NCI-H1092 treated with DMSO at 0.1 percent for 48 hours (cell line): ENCODE measurements at regions not wholly inside any gene's neighbourhood (a gene's known extent, or its start where the extent isn't known, plus 50 kb on each side); places are given as distances from the start of the nearest gene placed in this dataset.
"Not testable (repeated sequence)": the region's sequence is repeated elsewhere in the genome, so short reads cannot be mapped to it uniquely, and the experiment has no call there.

Source experiments
- DNase-seq: peaks from one replicate; lab custom pipeline; 2025; lab: John Stamatoyannopoulos, UW

DNA sequence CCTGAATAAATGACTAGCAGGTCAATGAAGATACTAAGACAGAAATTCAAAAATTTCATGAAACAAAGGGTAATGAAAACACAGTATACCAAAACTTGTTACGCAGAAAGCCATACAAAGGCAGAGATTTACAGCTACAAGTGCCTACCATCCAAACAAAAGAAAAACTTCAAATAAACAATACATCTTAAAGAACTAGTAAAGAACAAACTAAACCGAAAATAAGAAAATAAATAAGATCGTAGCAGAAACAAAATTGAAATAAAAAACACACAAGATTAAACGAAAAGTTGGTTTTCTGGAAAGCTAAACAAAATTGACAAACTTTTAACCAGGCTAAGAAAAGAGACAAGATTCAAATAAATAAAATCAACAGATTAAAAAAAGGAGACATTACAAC is 51.5 kb downstream of the VPREB1 start:
- not testable (repeated sequence) for DNase-seq

DNA sequence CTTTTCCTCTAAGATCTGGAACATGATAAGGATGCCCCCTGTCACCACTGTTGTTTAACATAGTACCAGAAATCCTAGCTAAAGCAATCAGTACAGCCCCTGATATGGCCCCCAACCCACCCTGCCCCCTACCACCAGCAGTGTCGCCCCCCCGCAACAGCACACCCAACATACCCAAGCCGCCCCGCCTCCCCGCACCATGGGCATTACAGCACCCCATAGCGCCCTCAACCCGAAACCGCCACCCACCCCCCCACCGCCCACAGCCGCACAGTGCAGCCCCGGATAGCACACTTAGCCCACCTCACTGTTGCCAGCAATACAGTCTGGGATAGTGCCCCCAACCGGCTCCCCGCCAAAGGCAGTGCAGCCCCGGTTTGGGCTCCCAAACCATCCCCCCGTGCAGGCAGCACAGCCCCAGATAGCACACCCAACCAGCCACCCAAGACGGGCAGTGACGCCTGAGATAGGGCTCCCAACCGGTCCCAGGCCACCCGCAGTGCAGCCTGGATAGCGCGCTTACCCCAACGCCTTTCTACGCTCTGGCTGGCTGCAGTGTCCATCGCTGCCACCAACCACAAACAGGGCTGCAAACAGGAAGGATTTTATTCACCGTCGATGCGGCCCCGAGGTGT is 52.7 kb downstream of the VPREB1 start:
- not testable (repeated sequence) for DNase-seq

DNA sequence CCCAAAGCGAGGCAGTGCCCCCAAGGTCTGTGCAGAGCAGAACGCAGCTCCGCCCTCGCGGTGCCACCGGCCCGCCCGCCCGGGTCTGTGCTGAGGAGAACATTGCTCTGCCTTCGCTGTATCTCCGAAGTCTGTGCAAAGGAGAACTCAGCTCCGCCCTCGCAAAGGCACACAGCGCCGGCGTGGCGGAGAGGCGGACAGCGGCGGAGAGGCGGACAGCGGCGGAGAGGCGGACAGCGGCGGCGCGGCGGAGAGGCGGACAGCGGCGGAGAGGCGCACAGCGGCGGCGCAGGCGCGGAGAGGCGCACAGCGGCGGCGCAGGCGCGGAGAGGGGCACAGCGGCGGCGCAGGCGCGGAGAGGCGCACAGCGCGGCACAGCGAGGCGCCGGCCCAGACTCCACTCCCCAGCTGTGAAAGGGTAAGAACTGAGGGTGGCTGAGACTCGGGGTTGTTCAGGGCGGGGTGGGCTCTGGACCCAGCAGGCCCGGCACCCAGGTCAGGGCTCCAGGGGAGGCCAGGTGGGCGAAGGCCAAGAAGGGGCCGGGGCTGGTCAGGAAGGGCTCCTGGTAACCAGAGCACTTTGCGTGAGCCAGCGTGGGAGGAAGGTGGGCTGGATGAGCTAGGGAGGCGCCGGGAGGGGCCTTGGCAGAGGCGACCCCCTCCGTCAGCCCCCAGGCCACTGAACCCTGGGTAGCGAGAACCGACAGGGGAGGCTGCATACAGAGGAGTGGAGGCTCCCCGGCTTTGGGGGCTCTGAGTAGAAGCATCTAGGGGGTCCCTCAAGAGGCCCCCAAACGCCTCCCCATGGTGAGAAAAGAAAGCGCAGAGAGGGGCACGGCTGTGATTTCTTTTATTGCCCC is 53.4 kb downstream of the VPREB1 start:
- peak; percentile 70 for DNase-seq

- DNase-seq: not testable (repeated sequence)
These were observed 54.0 kb downstream of the VPREB1 start for GRCh38 chr22:22298654-22299009.

DNA sequence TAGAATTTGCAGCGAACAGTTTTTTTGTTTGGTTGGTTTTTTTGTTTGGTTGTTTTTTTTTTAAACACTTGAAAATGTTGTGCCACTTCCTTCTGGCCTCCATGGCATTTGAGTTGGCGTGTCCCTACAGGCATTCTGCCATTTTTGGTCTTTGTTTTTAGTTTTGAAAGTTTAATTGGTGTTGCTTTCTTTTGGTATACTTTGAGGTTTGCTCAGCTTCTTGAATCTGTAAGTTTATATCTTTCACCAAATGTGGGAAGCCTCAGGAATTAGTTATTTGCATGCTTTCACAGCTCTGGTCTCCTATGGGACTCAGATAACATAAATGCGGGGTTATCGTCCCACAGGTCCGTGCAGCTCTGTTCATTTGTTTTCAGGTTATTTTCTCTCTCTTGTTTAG is 55.9 kb downstream of the VPREB1 start:
- DNase-seq: not testable (repeated sequence)

- not testable (repeated sequence) for DNase-seq
These were observed 56.4 kb downstream of the VPREB1 start for GRCh38 chr22:22300946-22301345.

DNA sequence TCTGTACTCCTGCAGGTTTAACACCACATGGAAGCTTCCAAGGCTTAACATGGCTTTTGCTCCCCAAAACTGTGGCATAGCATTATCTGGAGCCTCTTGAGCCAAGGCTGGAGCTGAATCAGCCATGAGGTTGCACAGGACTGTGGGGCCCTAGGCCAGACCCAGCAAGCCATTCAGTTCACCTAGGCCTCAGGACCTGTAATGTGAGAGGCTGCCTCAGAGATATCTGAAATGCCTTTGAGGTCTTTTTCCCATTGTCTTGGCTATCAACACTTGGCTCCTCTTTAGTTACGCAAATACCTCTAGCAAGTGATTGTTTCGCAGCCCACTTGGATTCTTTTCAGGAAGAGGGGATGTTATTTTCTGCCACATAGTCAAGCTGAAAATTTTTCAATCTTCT is 72.0 kb downstream of the VPREB1 start:
- no peak for DNase-seq

GRCh38 chr22:22318723-22319465 is 74.3 kb downstream of the VPREB1 start:
- DNase-seq: no peak

GRCh38 chr22:22321743-22322611 is 77.4 kb downstream of the VPREB1 start:
- peak; percentile 54 for DNase-seq

- no peak for DNase-seq
These were observed 78.2 kb downstream of the VPREB1 start for GRCh38 chr22:22322792-22323191.

- DNase-seq: no peak
These were observed 83.1 kb downstream of the VPREB1 start for GRCh38 chr22:22327723-22328122.

- DNase-seq: no peak
These were observed 85.2 kb downstream of the VPREB1 start for GRCh38 chr22:22329792-22330191.

- DNase-seq: not testable (repeated sequence)
These were observed 91.1 kb downstream of the VPREB1 start for GRCh38 chr22:22335640-22336039.

- not testable (repeated sequence) for DNase-seq
These were observed 91.7 kb downstream of the VPREB1 start for GRCh38 chr22:22336333-22336732.

DNA sequence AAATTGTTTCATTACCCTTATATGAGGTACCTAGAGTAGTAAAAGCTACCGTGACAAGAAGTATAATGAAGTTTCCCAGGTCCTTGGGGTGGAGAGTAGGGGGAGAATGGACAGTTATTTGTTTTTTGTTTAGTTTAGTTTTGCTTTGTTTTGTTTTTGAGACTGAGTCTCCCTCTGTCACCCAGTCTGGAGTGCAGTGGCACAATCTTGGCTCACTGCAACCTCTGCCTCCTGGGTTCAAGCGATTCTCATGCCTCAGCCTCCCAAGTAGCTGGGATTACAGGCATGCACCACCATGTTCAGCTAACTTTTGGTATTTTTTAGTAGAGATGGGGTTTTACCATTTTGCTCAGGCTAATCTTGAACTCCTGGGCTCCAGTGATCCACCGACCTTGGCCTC is 94.2 kb downstream of the VPREB1 start:
- DNase-seq: not testable (repeated sequence)

GRCh38 chr22:22341736-22342135 is 97.2 kb downstream of the VPREB1 start:
- DNase-seq: no peak

DNA sequence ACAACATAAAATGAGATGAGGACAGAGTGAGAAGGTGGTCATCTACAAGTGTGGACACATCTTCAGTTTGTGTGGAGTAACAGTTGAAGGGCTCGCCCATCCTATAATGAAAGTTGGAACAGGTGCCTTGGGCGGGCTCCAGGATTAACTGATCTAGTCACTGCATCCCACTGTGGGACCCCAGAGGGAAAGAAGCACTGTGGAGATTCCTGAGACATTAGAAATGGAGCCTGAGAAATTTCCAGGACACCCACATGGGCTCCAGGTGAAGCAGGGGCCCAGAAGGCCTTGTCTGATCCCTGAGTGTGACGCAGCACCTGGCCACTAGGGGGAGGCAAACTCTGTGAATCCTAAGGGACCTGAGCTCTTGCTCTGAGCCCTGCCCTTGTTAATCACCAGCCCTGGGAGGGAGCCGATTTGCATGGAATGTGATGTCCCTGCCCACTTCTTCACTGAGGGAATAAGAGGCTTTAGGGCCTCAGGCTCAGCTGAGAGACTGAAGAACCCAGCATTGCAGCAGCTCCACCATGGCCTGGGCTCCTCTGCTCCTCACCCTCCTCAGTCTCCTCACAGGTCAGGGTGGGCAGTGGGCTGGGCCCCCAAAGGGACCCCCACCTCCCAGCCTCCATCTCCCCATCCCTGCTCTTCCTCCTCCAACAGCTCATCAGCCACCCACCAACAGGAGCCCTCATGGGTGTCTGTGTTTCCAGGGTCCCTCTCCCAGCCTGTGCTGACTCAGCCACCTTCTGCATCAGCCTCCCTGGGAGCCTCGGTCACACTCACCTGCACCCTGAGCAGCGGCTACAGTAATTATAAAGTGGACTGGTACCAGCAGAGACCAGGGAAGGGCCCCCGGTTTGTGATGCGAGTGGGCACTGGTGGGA is 98.4 kb downstream of the VPREB1 start:
- DNase-seq: peak; percentile 15

DNA sequence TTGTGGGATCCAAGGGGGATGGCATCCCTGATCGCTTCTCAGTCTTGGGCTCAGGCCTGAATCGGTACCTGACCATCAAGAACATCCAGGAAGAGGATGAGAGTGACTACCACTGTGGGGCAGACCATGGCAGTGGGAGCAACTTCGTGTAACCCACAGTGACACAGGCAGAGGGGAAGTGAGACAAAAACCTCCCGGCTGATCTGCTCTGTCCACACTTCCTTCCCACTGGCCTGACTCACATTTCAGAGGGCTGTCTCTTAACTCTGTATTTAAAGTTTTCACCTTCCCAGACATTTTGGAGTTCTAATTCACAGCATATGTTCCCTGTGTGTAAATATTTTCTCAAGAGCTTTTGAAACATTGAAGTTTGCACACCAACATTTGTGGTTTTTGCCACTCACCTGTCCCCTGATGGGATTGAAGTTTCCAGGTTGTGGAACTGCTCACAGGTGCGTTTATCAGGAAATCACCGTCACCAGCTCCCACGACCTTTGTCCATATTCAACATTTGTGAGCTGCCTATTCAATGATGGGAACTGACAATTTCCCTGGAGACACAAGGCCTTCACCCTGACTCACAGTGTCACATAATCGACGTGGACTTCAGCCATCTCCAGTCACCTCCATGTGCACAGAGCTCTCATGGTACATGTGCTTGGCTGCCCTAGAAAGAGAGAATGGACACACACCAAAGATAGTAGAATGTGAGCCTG is 99.2 kb downstream of the VPREB1 start:
- no peak for DNase-seq

- DNase-seq: no peak
These were observed 99.8 kb downstream of the VPREB1 start for GRCh38 chr22:22344430-22344829.

DNA sequence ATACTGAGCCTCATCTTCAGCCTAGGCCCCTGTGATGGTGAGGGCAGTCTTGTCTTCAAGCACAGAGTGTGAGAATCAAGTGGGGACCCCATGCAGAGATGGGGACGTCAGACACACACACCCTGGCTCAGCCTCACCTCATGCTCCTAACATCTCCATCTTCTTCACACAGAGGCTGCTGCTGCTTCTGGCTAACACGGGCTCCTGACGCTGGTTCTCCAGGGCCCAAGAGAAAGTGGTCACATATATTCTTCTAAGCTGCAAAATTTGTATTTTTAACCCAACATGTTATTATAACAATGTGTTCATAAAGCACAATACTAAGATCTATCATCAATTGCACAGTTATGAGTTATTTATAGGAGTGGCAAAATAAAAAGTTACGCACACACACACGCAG is 101.2 kb downstream of the VPREB1 start:
- no peak for DNase-seq
